ENCODE measurements at regions not wholly inside any gene's neighbourhood (a gene's known extent, or its start where the extent isn't known, plus 50 kb on each side); places are given as distances from the start of the nearest gene placed in this dataset.

- Histone ChIP-seq H3K4me3 (ENCODE audit: low read length in 2 of 2) (no peak overlapping the region), H3K36me3 (ENCODE audit: control insufficient read depth in 2 of 2, insufficient read depth in 2 of 2, low read length in 2 of 2) (no peaks in the 10 kb centered on the region), H3K27me3 (ENCODE audit: control insufficient read depth in 2 of 2, insufficient read depth in 2 of 2, low read length in 2 of 2) (no peaks in the 10 kb centered on the region), H3K9me3 (ENCODE audit: control insufficient read depth in 2 of 2, low read length in 2 of 2) (no peaks in the 10 kb centered on the region), H3K4me1 (ENCODE audit: control insufficient read depth in 2 of 2, insufficient read depth in 2 of 2, low read length in 2 of 2) (no peaks in the 10 kb centered on the region), H3K27ac (ENCODE audit: low read depth in 2 of 2, low read length in 2 of 2) (no peak overlapping the region), H3K9ac (ENCODE audit: low read depth in 1 of 2, low read length in 2 of 2) (no peak overlapping the region)
Observed at GRCh38 chr5:167633931-167634341, 657.5 kb upstream of the WWC1 start.

GRCh38 chr5:167634432-167634831 is 657.0 kb upstream of the WWC1 start:
- no peaks in the 10 kb centered on the region for H3K36me3 ChIP-seq (ENCODE audit: control insufficient read depth in 2 of 2, insufficient read depth in 2 of 2, low read length in 2 of 2)
- no peak overlapping the region for H3K9ac ChIP-seq (ENCODE audit: low read depth in 1 of 2, low read length in 2 of 2)
- H3K4me3 ChIP-seq (ENCODE audit: low read length in 2 of 2), result no peak overlapping the region
- no peak overlapping the region for H3K27ac ChIP-seq (ENCODE audit: low read depth in 2 of 2, low read length in 2 of 2)
- no peaks in the 10 kb centered on the region for H3K27me3 ChIP-seq (ENCODE audit: control insufficient read depth in 2 of 2, insufficient read depth in 2 of 2, low read length in 2 of 2)
- H3K9me3 ChIP-seq (ENCODE audit: control insufficient read depth in 2 of 2, low read length in 2 of 2), result no peaks in the 10 kb centered on the region
- H3K4me1 ChIP-seq (ENCODE audit: control insufficient read depth in 2 of 2, insufficient read depth in 2 of 2, low read length in 2 of 2), result no peaks in the 10 kb centered on the region

DNA sequence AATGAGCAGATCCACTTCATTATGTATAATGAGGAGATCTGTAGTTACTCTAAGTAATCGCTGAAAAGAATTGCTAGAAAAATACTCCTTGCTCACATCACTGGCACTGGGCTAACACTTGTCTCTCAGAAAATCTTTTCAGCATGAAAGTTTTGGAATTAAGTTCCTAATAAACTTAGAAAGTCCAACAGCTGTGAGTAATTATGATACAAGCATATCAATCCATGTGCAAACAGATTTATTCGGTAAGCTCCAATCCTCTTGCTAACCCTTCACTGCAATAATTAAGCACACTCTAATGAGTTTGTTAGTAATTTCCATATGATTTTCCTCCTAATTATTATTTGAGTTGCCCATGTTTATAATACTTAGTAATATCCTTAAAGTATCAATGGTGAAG is 652.6 kb upstream of the WWC1 start:
- Histone ChIP-seq H3K27me3 (ENCODE audit: control insufficient read depth in 2 of 2, insufficient read depth in 2 of 2, low read length in 2 of 2) (no peaks in the 10 kb centered on the region), H3K4me3 (ENCODE audit: low read length in 2 of 2) (no peak overlapping the region), H3K9me3 (ENCODE audit: control insufficient read depth in 2 of 2, low read length in 2 of 2) (no peaks in the 10 kb centered on the region), H3K4me1 (ENCODE audit: control insufficient read depth in 2 of 2, insufficient read depth in 2 of 2, low read length in 2 of 2) (no peaks in the 10 kb centered on the region), H3K27ac (ENCODE audit: low read depth in 2 of 2, low read length in 2 of 2) (no peak overlapping the region), H3K36me3 (ENCODE audit: control insufficient read depth in 2 of 2, insufficient read depth in 2 of 2, low read length in 2 of 2) (no peaks in the 10 kb centered on the region), H3K9ac (ENCODE audit: low read depth in 1 of 2, low read length in 2 of 2) (no peak overlapping the region)

GRCh38 chr5:167639273-167639672 is 652.2 kb upstream of the WWC1 start:
- no peaks in the 10 kb centered on the region for H3K4me1 ChIP-seq (ENCODE audit: control insufficient read depth in 2 of 2, insufficient read depth in 2 of 2, low read length in 2 of 2)
- no peaks in the 10 kb centered on the region for H3K27me3 ChIP-seq (ENCODE audit: control insufficient read depth in 2 of 2, insufficient read depth in 2 of 2, low read length in 2 of 2)
- no peaks in the 10 kb centered on the region for H3K9me3 ChIP-seq (ENCODE audit: control insufficient read depth in 2 of 2, low read length in 2 of 2)
- no peak overlapping the region for H3K4me3 ChIP-seq (ENCODE audit: low read length in 2 of 2)
- no peak overlapping the region for H3K9ac ChIP-seq (ENCODE audit: low read depth in 1 of 2, low read length in 2 of 2)
- no peaks in the 10 kb centered on the region for H3K36me3 ChIP-seq (ENCODE audit: control insufficient read depth in 2 of 2, insufficient read depth in 2 of 2, low read length in 2 of 2)
- no peak overlapping the region for H3K27ac ChIP-seq (ENCODE audit: low read depth in 2 of 2, low read length in 2 of 2)

DNA sequence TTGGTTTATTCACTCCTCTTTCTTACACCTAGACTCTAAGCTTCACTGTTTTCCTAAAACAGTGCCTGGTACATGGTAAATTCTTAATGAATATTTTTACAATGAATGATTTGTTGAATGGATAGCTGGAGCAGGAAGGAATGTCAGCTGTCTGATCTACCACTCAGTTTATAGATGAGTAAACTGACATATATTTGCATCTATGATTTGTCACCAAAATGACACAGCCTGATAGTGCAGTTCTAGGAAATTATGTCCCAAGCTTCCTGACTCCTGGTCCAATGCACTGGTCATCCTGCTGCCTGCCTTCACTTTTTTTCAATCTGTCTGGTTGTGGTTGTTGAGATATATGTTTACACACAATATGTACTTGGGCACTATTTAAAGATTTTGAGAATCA is 651.7 kb upstream of the WWC1 start:
- Histone ChIP-seq H3K4me3 (ENCODE audit: low read length in 2 of 2) (no peak overlapping the region), H3K9me3 (ENCODE audit: control insufficient read depth in 2 of 2, low read length in 2 of 2) (no peaks in the 10 kb centered on the region), H3K4me1 (ENCODE audit: control insufficient read depth in 2 of 2, insufficient read depth in 2 of 2, low read length in 2 of 2) (no peaks in the 10 kb centered on the region), H3K27me3 (ENCODE audit: control insufficient read depth in 2 of 2, insufficient read depth in 2 of 2, low read length in 2 of 2) (no peaks in the 10 kb centered on the region), H3K9ac (ENCODE audit: low read depth in 1 of 2, low read length in 2 of 2) (no peak overlapping the region), H3K27ac (ENCODE audit: low read depth in 2 of 2, low read length in 2 of 2) (no peak overlapping the region), H3K36me3 (ENCODE audit: control insufficient read depth in 2 of 2, insufficient read depth in 2 of 2, low read length in 2 of 2) (no peaks in the 10 kb centered on the region)

DNA sequence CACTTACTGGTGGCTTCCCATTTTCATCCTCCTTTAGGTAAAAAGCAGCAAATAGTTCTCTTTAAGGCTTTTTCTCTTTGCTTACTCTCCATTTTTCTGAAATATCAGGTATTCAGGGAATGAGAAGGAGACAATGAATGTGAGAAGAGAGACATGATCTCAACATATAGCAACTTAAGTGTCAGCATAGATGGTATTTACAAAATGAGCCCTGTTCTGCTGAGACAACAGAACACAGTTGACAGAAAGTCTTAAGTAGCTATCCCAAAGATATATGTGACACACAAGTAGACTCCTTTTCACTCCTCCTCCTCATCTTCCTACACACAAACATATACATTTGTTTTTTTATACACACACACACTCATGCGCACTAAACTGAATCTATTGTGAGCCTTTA is 649.3 kb upstream of the WWC1 start:
- H3K9me3 ChIP-seq (ENCODE audit: control insufficient read depth in 2 of 2, low read length in 2 of 2), result no peaks in the 10 kb centered on the region
- no peaks in the 10 kb centered on the region for H3K36me3 ChIP-seq (ENCODE audit: control insufficient read depth in 2 of 2, insufficient read depth in 2 of 2, low read length in 2 of 2)

GRCh38 chr5:167642779-167643517 is 648.5 kb upstream of the WWC1 start:
- H3K36me3 ChIP-seq (ENCODE audit: control insufficient read depth in 2 of 2, insufficient read depth in 2 of 2, low read length in 2 of 2), result no peaks in the 10 kb centered on the region
- H3K4me1 ChIP-seq (ENCODE audit: control insufficient read depth in 2 of 2, insufficient read depth in 2 of 2, low read length in 2 of 2), result no peaks in the 10 kb centered on the region
- H3K27me3 ChIP-seq (ENCODE audit: control insufficient read depth in 2 of 2, insufficient read depth in 2 of 2, low read length in 2 of 2), result no peaks in the 10 kb centered on the region
- H3K4me3 ChIP-seq (ENCODE audit: low read length in 2 of 2), result no peak overlapping the region
- H3K9me3 ChIP-seq (ENCODE audit: control insufficient read depth in 2 of 2, low read length in 2 of 2), result no peaks in the 10 kb centered on the region
- H3K9ac ChIP-seq (ENCODE audit: low read depth in 1 of 2, low read length in 2 of 2), result no peak overlapping the region
- no peak overlapping the region for H3K27ac ChIP-seq (ENCODE audit: low read depth in 2 of 2, low read length in 2 of 2)

More for the DNA sequence above, 649.3 kb upstream of the WWC1 start:
- H3K27ac ChIP-seq (ENCODE audit: low read depth in 2 of 2, low read length in 2 of 2), result no peak overlapping the region
- H3K4me3 ChIP-seq (ENCODE audit: low read length in 2 of 2), result no peak overlapping the region
- no peak overlapping the region for H3K9ac ChIP-seq (ENCODE audit: low read depth in 1 of 2, low read length in 2 of 2)
- no peaks in the 10 kb centered on the region for H3K4me1 ChIP-seq (ENCODE audit: control insufficient read depth in 2 of 2, insufficient read depth in 2 of 2, low read length in 2 of 2)
- no peaks in the 10 kb centered on the region for H3K27me3 ChIP-seq (ENCODE audit: control insufficient read depth in 2 of 2, insufficient read depth in 2 of 2, low read length in 2 of 2)

DNA sequence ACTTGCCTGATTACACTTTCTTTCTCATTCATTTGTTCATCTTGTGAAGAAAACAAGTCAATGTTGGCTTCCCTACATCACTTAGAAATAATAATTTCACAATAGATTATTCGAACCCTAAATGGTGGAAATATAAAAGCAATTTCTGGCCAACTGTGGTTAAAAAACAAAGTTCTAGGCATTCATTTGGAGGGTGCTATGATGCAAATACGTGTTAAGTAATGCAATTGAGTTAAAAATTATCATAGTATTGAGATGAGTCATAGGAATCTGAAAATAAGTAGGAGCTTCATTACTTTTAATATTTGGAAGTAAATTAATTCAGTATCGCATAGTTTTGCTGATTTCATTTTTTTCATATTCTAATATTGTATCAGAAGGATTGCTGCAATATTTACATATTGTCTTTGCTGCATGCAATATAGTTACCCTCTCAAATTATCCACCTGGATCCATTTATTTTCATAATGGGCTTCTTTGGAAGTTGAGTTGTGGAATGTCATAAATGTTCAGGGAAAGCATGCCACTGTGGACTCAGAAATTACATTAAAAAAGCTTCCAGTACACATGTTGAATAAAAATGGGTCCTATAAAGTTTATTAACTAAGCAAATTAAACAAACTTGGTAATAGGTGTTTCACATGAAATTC is 647.7 kb upstream of the WWC1 start:
- no peak overlapping the region for H3K9ac ChIP-seq (ENCODE audit: low read depth in 1 of 2, low read length in 2 of 2)
- no peak overlapping the region for H3K4me3 ChIP-seq (ENCODE audit: low read length in 2 of 2)
- H3K4me1 ChIP-seq (ENCODE audit: control insufficient read depth in 2 of 2, insufficient read depth in 2 of 2, low read length in 2 of 2), result no peaks in the 10 kb centered on the region
- no peaks in the 10 kb centered on the region for H3K36me3 ChIP-seq (ENCODE audit: control insufficient read depth in 2 of 2, insufficient read depth in 2 of 2, low read length in 2 of 2)
- no peak overlapping the region for H3K27ac ChIP-seq (ENCODE audit: low read depth in 2 of 2, low read length in 2 of 2)
- no peaks in the 10 kb centered on the region for H3K9me3 ChIP-seq (ENCODE audit: control insufficient read depth in 2 of 2, low read length in 2 of 2)
- H3K27me3 ChIP-seq (ENCODE audit: control insufficient read depth in 2 of 2, insufficient read depth in 2 of 2, low read length in 2 of 2), result no peaks in the 10 kb centered on the region

DNA sequence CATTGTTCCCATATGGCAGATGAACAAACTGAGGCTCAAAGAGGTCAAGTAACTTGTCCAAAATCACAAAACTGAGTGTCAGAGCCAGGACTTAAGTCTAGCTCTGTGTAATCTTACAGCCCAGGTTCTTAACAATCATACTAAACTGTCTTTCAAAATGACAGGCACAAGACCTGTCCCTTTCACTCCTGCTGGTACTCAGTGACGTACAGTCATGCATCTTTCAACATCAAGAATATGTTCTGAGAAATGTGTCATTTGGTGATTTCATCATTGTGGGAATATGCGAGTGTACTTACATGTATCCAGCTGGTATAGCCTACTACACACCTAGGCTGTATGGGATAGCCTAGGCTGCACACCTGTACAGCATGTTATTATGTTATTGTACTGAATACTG is 646.8 kb upstream of the WWC1 start:
- H3K4me1 ChIP-seq (ENCODE audit: control insufficient read depth in 2 of 2, insufficient read depth in 2 of 2, low read length in 2 of 2), result no peaks in the 10 kb centered on the region
- H3K36me3 ChIP-seq (ENCODE audit: control insufficient read depth in 2 of 2, insufficient read depth in 2 of 2, low read length in 2 of 2), result no peaks in the 10 kb centered on the region
- H3K27ac ChIP-seq (ENCODE audit: low read depth in 2 of 2, low read length in 2 of 2), result no peak overlapping the region
- no peak overlapping the region for H3K4me3 ChIP-seq (ENCODE audit: low read length in 2 of 2)
- no peak overlapping the region for H3K9ac ChIP-seq (ENCODE audit: low read depth in 1 of 2, low read length in 2 of 2)
- H3K27me3 ChIP-seq (ENCODE audit: control insufficient read depth in 2 of 2, insufficient read depth in 2 of 2, low read length in 2 of 2), result no peaks in the 10 kb centered on the region
- no peaks in the 10 kb centered on the region for H3K9me3 ChIP-seq (ENCODE audit: control insufficient read depth in 2 of 2, low read length in 2 of 2)

- no peaks in the 10 kb centered on the region for H3K27me3 ChIP-seq (ENCODE audit: control insufficient read depth in 2 of 2, insufficient read depth in 2 of 2, low read length in 2 of 2)
- H3K27ac ChIP-seq (ENCODE audit: low read depth in 2 of 2, low read length in 2 of 2), result no peak overlapping the region
- no peaks in the 10 kb centered on the region for H3K36me3 ChIP-seq (ENCODE audit: control insufficient read depth in 2 of 2, insufficient read depth in 2 of 2, low read length in 2 of 2)
- no peak overlapping the region for H3K4me3 ChIP-seq (ENCODE audit: low read length in 2 of 2)
- no peak overlapping the region for H3K9ac ChIP-seq (ENCODE audit: low read depth in 1 of 2, low read length in 2 of 2)
- no peaks in the 10 kb centered on the region for H3K4me1 ChIP-seq (ENCODE audit: control insufficient read depth in 2 of 2, insufficient read depth in 2 of 2, low read length in 2 of 2)
- no peaks in the 10 kb centered on the region for H3K9me3 ChIP-seq (ENCODE audit: control insufficient read depth in 2 of 2, low read length in 2 of 2)
Observed at GRCh38 chr5:167649471-167649870, 642.0 kb upstream of the WWC1 start.

Measured in mucosa of rectum (tissue), 2 donors.